Skeletal muscle cell (primary cell): ENCODE measurements at regions not wholly inside any gene's neighbourhood (a gene's known extent, or its start where the extent isn't known, plus 50 kb on each side); places are given as distances from the start of the nearest gene placed in this dataset.
"Not testable (repeated sequence)": the region's sequence is repeated elsewhere in the genome, so short reads cannot be mapped to it uniquely, and the experiment has no call there.

Experiments used
- DNase-seq: peaks from one replicate; pipeline ENCODE4 v3.0.0-alpha.2; 2010; ENCODE audit warnings: low read depth
- H3K4me3 ChIP-seq: 2 replicates; pipeline ENCODE4 v1.5.1; 2011; ENCODE audit warnings: low read depth, mild to moderate bottlenecking, control low read depth, low read length, moderate library complexity

DNA sequence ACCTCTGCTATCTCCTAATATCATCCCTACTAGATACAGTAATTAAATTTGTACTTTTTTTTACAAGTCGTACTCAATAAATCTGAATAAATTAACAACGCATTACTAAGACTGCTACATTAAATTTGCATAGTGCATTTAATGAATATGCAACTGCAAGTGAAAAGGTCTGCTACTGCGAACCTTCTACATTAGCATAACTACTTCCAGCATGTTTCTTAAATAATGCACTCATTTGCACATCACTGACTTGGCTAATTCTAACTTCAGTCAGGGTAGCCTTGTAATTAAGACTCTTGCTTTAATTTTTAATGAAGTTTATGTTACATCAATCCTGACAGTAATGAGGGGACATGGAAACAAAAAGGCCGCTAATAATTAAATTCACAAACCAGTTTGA lies 98.9 kb upstream of the FOXB1 start:
- DNase-seq, result no peak

DNA sequence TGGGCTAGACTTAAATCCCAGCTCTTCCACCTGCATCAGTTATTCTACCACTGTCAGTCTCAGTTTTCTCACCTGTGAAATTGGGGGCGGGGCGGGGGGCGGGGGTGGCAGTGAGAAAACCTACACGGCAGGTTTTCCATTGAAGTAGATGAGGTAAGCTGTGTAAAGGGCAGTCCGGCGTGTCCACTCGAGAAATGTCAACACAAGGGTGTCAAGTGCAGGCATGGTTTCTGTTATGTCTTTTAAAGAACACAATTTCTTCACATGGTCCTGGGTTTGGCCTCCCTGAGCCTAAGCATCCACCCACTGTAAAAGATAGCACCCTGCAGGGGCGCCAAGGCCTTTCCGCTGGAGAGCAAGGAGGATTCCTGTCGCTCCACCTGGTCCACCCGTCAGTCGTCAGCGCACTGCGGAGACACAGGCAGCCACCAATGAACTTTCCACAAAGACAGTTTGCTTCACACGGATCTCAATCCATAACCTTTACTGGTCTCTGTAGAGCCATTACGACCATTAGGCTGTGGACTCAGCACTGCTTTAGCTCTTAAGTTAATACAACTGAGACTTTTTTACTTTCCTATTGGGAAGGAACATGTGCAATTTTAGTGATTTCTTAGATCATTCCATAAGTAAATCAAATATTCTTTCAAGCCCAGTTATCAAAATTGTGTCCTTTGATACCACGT lies 99.5 kb upstream of the FOXB1 start:
- no peak for DNase-seq
- H3K4me3 ChIP-seq, result no peak overlapping the region

More for the DNA sequence above, 98.9 kb upstream of the FOXB1 start:
- no peak overlapping the region for H3K4me3 ChIP-seq

- no peak for DNase-seq
- H3K4me3 ChIP-seq, result no peak overlapping the region
These were observed 107.4 kb upstream of the FOXB1 start for GRCh38 chr15:59896663-59897074.

- no peak for DNase-seq
- H3K4me3 ChIP-seq, result no peak overlapping the region
These were observed 109.3 kb upstream of the FOXB1 start for GRCh38 chr15:59894835-59895234.

DNA sequence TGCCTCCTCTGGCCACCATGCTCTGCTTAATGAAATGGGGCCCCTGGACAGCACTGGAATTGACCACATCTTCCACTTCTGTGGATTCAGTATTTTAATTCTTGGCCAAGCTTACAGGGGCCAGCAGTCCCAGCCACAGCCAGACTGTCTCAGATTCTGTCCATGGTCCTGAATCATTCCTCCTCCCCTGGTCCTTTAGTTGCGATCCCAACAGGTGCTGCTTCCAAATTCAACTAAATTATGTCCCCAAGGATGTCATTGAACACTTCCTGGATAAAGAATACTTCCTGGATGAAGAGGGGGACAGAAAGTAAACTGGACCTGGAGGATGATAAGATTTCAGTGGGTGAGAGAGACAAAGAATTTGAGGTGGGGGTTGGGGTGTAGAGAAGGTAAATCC lies 111.1 kb upstream of the FOXB1 start:
- no peak for DNase-seq
- H3K4me3 ChIP-seq, result no peak overlapping the region

DNA sequence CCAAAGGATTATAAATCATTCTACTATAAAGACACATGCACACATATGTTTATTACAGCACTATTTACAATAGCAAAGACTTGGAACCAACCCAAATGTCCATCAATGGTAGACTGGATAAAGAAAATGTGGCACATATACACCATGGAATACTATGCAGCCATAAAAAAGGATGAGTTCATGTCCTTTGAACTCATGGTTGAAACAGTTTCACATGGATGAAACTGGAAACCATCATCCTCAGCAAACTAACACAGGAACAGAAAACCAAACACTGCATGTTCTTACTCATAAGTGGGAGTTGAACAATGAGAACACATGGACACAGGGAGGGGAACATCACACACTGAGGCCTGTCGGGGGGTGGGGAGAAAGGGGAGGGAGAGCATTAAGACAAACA lies 116.2 kb upstream of the FOXB1 start:
- not testable (repeated sequence) for H3K4me3 ChIP-seq, DNase-seq

DNA sequence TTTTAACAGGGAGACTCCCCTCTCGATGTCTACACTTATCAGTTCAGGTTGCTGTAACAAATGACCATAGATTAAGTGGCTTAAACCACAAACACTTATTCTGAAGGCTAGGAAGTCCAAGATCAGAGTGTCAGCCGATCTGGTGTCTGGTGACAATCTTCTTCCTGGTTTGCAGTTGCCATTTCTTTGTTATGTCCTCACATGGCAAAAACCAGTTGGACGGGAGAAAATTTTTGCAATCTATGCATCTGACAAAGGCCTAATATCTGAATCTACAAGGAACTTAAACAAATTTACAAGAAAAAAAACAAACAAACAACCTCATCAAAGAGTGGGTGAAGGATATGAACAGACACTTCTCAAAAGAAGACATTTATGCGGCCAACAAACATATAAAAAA lies 116.9 kb upstream of the FOXB1 start:
- DNase-seq, result no peak
- H3K4me3 ChIP-seq, result no peak overlapping the region

GRCh38 chr15:59886441-59886840 lies 117.7 kb upstream of the FOXB1 start:
- no peak overlapping the region for H3K4me3 ChIP-seq
- DNase-seq, result no peak

- DNase-seq, result peak; percentile 3
- no peak overlapping the region for H3K4me3 ChIP-seq
These were observed 118.3 kb upstream of the FOXB1 start for GRCh38 chr15:59885832-59886231.

- H3K4me3 ChIP-seq, result no peak overlapping the region
- DNase-seq, result peak; percentile 79
These were observed 124.4 kb upstream of the FOXB1 start for GRCh38 chr15:59879506-59880265.

- H3K4me3 ChIP-seq, result no peak overlapping the region
- DNase-seq, result no peak
These were observed 128.0 kb upstream of the FOXB1 start for GRCh38 chr15:59876140-59876539.

- no peak for DNase-seq
These were observed 130.4 kb upstream of the FOXB1 start for GRCh38 chr15:59873644-59874272.

DNA sequence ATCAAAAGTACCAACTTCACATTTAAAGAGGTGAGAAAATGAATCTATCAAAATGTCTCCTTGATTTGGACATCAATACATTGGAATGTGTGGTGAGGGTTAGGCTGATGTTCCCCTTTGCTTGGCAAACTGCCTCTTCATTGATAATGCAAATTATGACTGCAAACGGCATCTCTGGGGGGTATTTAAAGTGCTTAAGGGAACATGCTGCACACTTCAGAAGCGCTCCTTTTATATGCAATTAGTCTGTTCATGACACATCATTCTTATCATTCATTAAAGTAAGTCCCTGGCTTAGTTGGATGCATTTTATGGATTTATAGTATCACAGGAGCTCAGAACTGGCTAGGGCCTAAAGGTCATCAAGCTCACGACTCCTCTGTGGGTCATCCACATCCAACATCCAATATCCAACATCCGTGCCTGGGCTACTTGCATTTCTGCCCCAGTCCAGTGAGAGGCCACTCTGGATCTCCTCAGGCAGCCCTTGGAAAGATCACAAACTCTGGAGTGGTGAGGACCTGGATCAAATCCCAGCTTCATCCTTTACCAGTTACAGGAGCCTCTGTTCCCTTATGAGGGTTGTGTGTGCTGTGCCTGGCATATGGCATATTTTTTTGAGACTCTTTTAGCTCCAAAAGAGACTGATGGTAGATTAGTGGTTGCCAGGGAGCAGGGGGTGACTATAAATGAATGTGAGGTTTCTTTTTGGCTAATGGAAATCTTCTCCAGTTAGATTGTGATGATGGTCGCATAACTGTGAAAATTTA lies 136.8 kb upstream of the FOXB1 start:
- H3K4me3 ChIP-seq, result no peak overlapping the region
- DNase-seq, result no peak

More at GRCh38 chr15:59873644-59874272, 130.4 kb upstream of the FOXB1 start:
- H3K4me3 ChIP-seq, result no peak overlapping the region

DNA sequence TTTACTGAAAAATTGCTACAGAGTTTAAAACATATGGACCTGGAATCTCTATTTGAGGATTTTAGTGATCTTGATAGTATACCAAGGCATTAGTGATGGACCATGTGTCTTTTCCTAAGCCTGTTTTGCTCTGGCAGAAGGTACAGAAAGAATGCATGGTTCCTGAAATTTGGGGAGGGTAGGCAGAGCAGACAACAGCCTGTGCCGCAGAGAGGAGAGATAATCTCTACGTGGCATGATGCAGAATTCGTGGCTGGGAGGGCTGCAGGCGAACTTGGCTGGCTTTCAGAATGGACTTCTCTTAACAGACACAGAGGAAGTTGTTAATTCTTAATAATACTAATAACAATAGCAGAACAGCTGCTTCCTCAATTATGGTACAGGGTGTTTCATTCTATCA lies 137.5 kb upstream of the FOXB1 start:
- H3K4me3 ChIP-seq, result no peak overlapping the region
- no peak for DNase-seq

DNA sequence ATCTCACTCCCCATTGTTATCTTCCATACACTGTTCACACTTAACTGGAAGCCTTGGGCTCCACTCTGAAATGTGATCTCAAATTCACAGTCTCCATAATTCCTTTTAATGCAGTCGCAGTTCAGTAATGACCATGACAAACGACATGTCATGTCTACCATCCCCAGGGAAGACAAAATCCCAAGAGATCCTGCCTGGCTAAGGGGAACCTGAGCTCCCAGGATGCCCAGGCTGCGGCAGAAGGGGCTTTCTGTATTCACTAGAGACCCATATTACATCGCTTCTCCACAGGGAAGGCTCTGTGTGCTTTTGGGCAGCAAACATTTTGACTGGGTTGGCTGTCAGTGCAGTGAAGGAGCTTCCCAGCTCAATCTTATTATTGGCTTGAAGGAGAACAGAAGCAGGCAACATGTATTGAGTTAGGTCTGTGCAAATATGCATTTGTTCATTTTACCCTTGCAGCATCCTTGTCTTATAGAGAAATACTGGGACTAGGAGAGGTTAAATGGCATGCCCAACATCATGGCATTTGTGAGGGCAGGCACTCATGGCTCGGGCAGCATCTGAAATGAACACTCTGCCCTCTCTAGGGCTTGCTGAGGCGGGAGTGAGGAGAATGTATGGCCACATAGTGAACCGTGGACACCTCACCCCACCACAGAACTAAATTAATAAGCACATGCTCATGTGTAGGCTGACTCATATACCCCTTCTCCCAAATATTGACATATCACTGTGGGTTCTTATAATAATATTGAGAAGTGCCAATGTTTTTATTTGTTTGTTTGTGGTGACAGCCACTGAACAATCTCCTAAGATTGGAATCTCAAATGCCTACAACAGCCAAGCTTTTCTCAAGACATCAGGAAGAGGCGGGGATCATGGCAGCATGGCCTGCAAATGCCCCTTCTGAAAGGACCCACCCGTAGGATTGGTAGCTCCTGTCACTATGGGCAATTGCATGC lies 141.6 kb upstream of the FOXB1 start:
- no peak for DNase-seq
- no peak overlapping the region for H3K4me3 ChIP-seq

DNA sequence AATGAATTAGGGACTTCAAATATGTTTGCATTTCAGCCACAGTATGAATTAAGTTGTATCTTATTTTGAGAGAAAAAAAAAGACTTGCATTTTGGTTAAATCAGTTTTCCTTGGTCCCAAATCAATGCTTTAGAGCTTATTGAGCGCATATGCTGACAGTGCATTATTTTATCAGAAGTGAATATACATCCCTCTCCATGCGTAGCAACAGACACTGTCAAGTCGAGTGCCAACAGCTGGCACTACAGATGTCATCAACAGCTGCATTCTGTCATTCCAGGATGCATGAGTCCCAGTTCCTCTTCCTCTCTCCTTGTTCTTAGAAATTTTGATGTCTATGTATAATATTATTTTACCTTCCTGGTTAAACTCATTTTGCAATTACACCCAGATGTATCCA lies 156.1 kb upstream of the FOXB1 start:
- H3K4me3 ChIP-seq, result no peak overlapping the region
- no peak for DNase-seq

DNA sequence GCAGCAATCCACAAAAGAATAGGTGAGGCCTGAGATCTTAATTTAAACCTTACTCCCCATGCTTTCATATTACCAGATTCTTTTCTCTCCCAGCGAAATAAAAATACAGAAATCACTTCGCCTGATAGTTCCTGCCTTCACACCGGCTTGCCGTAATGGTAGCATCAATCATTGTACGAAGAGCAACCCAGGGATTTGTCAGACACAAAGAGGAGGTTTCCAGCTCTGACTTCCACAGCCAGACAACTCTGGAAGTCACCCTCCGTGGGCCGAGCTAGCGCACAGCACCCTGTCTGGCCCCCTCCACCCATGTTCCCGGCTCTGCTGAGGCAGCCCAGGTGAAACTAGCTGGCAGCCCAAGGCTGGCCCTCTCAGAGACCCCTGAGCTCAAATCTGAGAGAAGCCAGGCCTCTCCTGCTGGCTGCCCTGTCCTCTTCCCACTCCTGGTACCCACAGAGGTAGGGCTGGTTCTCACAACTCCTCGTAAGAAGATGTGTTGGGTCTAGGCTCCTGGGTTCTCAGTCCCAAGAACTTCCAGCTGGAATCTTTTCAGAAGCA lies 156.9 kb upstream of the BNIP2 start:
- no peak overlapping the region for H3K4me3 ChIP-seq
- DNase-seq, result no peak

GRCh38 chr15:59843609-59844008 lies 154.5 kb upstream of the BNIP2 start:
- DNase-seq, result no peak
- H3K4me3 ChIP-seq, result no peak overlapping the region

DNA sequence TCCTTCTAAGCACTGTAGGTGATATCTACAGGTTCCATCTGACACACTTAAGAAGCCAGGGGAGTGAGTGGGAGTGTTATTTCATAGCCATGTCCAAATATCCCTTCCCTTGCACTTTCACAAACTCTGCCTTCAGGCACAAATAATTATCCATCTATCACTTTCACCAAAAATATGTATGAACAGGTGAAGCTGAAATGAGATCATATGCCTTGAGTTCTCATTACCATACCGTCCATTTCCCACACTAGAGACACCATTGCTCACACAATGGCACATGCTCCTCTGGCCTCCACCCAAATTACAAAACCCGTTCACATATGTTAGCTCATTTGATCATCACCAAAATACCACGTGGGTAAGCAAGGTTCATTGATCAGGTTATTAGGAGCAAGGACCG lies 151.9 kb upstream of the BNIP2 start:
- no peak overlapping the region for H3K4me3 ChIP-seq
- no peak for DNase-seq
